ENCODE measurements at regions not wholly inside any gene's neighbourhood (a gene's known extent, or its start where the extent isn't known, plus 50 kb on each side); places are given as distances from the start of the nearest gene placed in this dataset.

DNA sequence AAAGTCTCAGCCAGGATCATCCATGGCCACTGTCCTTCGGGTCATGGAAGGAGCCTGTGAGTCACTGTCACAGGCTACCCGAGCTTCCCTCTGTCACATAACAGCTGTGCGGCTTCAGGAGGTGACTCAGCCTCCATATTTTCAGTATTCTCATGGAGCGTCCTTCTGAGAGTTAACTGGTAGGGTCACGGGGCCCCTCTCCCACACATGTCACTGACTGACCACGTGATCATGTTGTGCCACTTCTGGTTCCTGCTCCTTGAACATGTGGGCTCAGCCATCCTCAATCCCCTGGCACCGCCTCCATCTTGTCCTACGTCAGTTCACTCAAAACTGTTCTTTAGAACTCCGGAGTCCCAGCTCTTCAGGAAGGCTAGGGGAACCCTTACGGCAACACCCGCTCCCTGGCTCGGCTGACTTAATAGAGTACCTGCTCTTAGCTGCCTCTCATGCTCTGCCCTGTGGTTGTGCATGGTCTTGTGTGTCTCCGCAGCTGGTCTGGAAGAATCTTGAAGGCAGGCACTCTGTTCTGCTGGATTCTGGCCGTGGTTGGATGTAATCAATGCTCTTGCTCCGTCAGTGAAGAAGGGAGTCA, 182.8 kb downstream of the ICE1 start:
- Histone ChIP-seq H3K9me3 (ENCODE audit: insufficient read depth, low read depth, low read length) (no peaks in the 10 kb centered on the region), H3K27ac (ENCODE audit: low read depth, low read length) (no peak overlapping the region), H3K4me1 (ENCODE audit: insufficient read depth, low read length) (no peaks in the 10 kb centered on the region), H3K9ac (ENCODE audit: low read depth, low read length) (no peak overlapping the region), H3K4me3 (ENCODE audit: low read length) (no peak overlapping the region), H3K36me3 (ENCODE audit: insufficient read depth, low read length) (no peaks in the 10 kb centered on the region), H3K27me3 (ENCODE audit: insufficient read depth, low read length) (no peaks in the 10 kb centered on the region)
- WGBS, result 90% methylated on average over 15 of the region's 15 CpGs

- Histone ChIP-seq H3K27ac (ENCODE audit: low read depth, low read length) (no peak overlapping the region), H3K4me1 (ENCODE audit: insufficient read depth, low read length) (no peaks in the 10 kb centered on the region), H3K36me3 (ENCODE audit: insufficient read depth, low read length) (no peaks in the 10 kb centered on the region), H3K9ac (ENCODE audit: low read depth, low read length) (no peak overlapping the region), H3K4me3 (ENCODE audit: low read length) (no peak overlapping the region), H3K9me3 (ENCODE audit: insufficient read depth, low read depth, low read length) (no peaks in the 10 kb centered on the region), H3K27me3 (ENCODE audit: insufficient read depth, low read length) (no peaks in the 10 kb centered on the region)
- 93% methylated on average over 1 of the region's 1 CpG for WGBS
These were observed 180.1 kb downstream of the ICE1 start for GRCh38 chr5:5602554-5602953.

DNA sequence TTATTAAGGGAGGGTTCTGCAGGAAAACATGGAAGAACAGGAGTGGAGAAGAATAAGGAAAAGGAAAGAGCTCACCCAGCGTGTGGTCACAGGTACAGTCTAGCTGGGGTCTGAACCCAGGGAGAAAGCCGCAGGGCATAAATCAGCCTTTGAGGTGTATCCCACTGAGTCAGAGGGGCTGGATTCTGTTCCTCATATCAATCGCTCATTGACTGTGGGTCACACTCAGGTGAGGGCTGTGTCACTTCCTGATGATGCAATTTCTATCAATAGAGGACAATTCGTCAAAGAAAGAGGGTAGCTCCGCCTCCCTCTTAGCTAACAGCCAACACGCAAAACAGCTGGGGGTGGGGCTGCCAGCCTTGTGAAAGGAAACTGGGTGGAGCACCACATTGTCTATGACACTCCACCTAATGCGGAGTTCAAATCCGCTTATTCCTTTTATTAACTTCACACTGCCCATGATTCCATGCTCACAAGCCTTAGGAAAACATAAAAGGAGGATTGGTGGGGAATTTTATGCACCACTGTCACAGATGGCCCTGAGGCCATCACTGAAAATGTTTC, 176.2 kb downstream of the ICE1 start:
- Histone ChIP-seq H3K27ac (ENCODE audit: low read depth, low read length) (no peak overlapping the region), H3K9ac (ENCODE audit: low read depth, low read length) (no peak overlapping the region)
- 92% methylated on average over 8 of the region's 8 CpGs for WGBS

DNA sequence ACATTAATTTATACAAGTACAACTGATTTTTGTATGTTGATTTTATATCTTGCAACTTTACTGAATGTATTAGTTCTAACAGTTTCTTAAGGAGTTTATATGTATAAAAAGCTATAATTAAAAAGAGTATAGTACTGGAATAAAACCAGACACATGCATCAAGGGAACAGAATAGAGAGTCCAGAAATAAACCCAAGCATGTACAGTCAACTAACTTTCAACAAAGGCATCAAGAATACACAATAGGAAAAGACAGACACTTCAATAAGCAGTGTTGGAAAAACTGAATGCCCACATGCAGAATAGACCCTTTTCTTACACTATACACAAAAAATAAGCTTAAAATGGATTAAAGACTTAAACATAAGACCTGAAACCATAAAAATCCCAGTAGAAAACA, 170.9 kb downstream of the ICE1 start:
- Histone ChIP-seq H3K9ac (ENCODE audit: low read depth, low read length) (no peak overlapping the region), H3K4me3 (ENCODE audit: low read length) (no peak overlapping the region), H3K27me3 (ENCODE audit: insufficient read depth, low read length) (no peaks in the 10 kb centered on the region), H3K36me3 (ENCODE audit: insufficient read depth, low read length) (no peaks in the 10 kb centered on the region), H3K27ac (ENCODE audit: low read depth, low read length) (no peak overlapping the region), H3K9me3 (ENCODE audit: insufficient read depth, low read depth, low read length) (no peaks in the 10 kb centered on the region), H3K4me1 (ENCODE audit: insufficient read depth, low read length) (no peaks in the 10 kb centered on the region)

More for the DNA sequence above, 176.2 kb downstream of the ICE1 start:
- Histone ChIP-seq H3K27me3 (ENCODE audit: insufficient read depth, low read length) (no peaks in the 10 kb centered on the region), H3K4me1 (ENCODE audit: insufficient read depth, low read length) (no peaks in the 10 kb centered on the region), H3K9me3 (ENCODE audit: insufficient read depth, low read depth, low read length) (no peaks in the 10 kb centered on the region), H3K4me3 (ENCODE audit: low read length) (no peak overlapping the region), H3K36me3 (ENCODE audit: insufficient read depth, low read length) (no peaks in the 10 kb centered on the region)

DNA sequence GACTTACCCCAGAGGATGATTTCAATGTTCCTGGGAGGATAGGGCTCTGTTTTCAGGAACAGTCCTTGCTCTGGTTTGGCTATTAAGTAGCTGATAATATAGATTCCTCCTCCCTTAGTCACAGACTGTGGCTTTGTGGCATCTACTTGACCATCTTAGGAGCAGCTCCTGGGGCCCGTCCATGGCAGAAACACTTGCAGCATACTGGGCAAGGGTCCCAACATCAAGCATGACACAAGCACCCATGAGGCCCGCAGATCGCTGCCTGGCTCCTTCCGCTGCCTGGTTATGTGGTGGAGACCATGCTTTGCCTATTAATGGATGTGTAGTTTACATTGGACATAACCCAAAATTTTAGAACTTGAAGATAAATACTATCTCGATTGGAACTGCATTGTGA, 170.1 kb downstream of the ICE1 start:
- WGBS, result 94% methylated on average over 5 of the region's 5 CpGs
- no peak overlapping the region for H3K27ac ChIP-seq (ENCODE audit: low read depth, low read length)

GRCh38 chr5:5591567-5591966, 169.1 kb downstream of the ICE1 start:
- H3K9me3 ChIP-seq (ENCODE audit: insufficient read depth, low read depth, low read length), result peaks cover 1% of the 10 kb centered on the region; the same call in 1 of the 2 replicates
- no peak overlapping the region for H3K9ac ChIP-seq (ENCODE audit: low read depth, low read length)
- H3K27me3 ChIP-seq (ENCODE audit: insufficient read depth, low read length), result no peaks in the 10 kb centered on the region
- H3K36me3 ChIP-seq (ENCODE audit: insufficient read depth, low read length), result no peaks in the 10 kb centered on the region
- WGBS, result 85% methylated on average over 5 of the region's 6 CpGs
- no peaks in the 10 kb centered on the region for H3K4me1 ChIP-seq (ENCODE audit: insufficient read depth, low read length)
- no peak overlapping the region for H3K4me3 ChIP-seq (ENCODE audit: low read length)
- H3K27ac ChIP-seq (ENCODE audit: low read depth, low read length), result no peak overlapping the region

More for the DNA sequence above, 170.1 kb downstream of the ICE1 start:
- H3K27me3 ChIP-seq (ENCODE audit: insufficient read depth, low read length), result no peaks in the 10 kb centered on the region
- H3K4me3 ChIP-seq (ENCODE audit: low read length), result no peak overlapping the region
- no peak overlapping the region for H3K9ac ChIP-seq (ENCODE audit: low read depth, low read length)
- H3K4me1 ChIP-seq (ENCODE audit: insufficient read depth, low read length), result no peaks in the 10 kb centered on the region
- no peaks in the 10 kb centered on the region for H3K9me3 ChIP-seq (ENCODE audit: insufficient read depth, low read depth, low read length)
- H3K36me3 ChIP-seq (ENCODE audit: insufficient read depth, low read length), result no peaks in the 10 kb centered on the region

DNA sequence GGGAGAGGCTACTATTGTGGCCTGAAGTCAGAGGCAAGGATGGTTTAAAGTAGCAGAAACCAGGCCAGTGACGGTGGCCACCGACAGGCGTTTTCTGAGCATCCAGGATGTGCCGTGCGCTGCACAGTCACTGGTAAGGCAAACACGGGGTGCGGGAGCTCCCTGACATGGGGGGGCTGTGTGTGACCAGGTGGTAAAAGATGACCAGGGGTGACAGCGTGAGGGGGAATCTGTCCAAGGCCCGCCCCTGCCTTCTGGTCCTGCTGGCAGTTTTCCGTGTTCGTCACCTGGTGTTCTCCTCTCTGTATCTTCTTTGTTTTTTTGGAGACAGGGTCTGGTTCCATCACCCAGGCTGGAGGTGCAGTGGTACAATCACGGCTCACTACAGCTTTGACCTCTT, 167.4 kb downstream of the ICE1 start:
- no peaks in the 10 kb centered on the region for H3K27me3 ChIP-seq (ENCODE audit: insufficient read depth, low read length)
- no peak overlapping the region for H3K4me3 ChIP-seq (ENCODE audit: low read length)
- 98% methylated on average over 12 of the region's 12 CpGs for WGBS
- H3K27ac ChIP-seq (ENCODE audit: low read depth, low read length), result no peak overlapping the region
- H3K4me1 ChIP-seq (ENCODE audit: insufficient read depth, low read length), result no peaks in the 10 kb centered on the region
- H3K9me3 ChIP-seq (ENCODE audit: insufficient read depth, low read depth, low read length), result peaks cover 15% of the 10 kb centered on the region
- H3K9ac ChIP-seq (ENCODE audit: low read depth, low read length), result no peak overlapping the region
- H3K36me3 ChIP-seq (ENCODE audit: insufficient read depth, low read length), result no peaks in the 10 kb centered on the region

GRCh38 chr5:5588887-5589826, 166.7 kb downstream of the ICE1 start:
- Histone ChIP-seq H3K4me1 (ENCODE audit: insufficient read depth, low read length) (no peaks in the 10 kb centered on the region), H3K27ac (ENCODE audit: low read depth, low read length) (no peak overlapping the region), H3K9me3 (ENCODE audit: insufficient read depth, low read depth, low read length) (peaks cover 15% of the 10 kb centered on the region), H3K27me3 (ENCODE audit: insufficient read depth, low read length) (no peaks in the 10 kb centered on the region), H3K9ac (ENCODE audit: low read depth, low read length) (no peak overlapping the region), H3K4me3 (ENCODE audit: low read length) (no peak overlapping the region), H3K36me3 (ENCODE audit: insufficient read depth, low read length) (no peaks in the 10 kb centered on the region)
- whole genome bisulfite sequencing, result 97% methylated on average over 11 of the region's 12 CpGs

DNA sequence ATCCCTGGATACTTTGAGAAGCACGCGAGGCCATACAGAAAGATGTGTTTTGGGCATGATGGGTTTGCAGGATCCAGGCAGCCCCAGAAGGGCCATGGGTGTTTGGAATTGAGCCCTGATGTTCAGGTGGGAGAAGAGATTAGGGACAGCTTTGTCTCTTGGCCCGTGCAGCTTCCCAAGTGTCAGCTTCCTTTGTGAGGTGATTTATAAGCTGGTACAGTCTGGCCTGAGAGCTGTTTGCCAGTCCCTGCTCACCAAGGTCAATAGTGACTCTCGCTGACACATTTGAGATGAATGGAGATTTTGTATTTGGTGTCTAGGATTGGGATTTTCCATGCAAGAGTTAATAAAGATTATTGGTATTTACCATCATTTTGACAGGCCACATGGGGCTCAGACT, 165.9 kb downstream of the ICE1 start:
- Histone ChIP-seq H3K9ac (ENCODE audit: low read depth, low read length) (no peak overlapping the region), H3K4me3 (ENCODE audit: low read length) (no peak overlapping the region), H3K27ac (ENCODE audit: low read depth, low read length) (no peak overlapping the region), H3K27me3 (ENCODE audit: insufficient read depth, low read length) (no peaks in the 10 kb centered on the region), H3K36me3 (ENCODE audit: insufficient read depth, low read length) (no peaks in the 10 kb centered on the region), H3K4me1 (ENCODE audit: insufficient read depth, low read length) (no peaks in the 10 kb centered on the region), H3K9me3 (ENCODE audit: insufficient read depth, low read depth, low read length) (peaks cover 15% of the 10 kb centered on the region)
- WGBS, result 92% methylated on average over 4 of the region's 4 CpGs

GRCh38 chr5:5587474-5587873, 165.0 kb downstream of the ICE1 start:
- no peaks in the 10 kb centered on the region for H3K4me1 ChIP-seq (ENCODE audit: insufficient read depth, low read length)
- no peak overlapping the region for H3K9ac ChIP-seq (ENCODE audit: low read depth, low read length)
- H3K27ac ChIP-seq (ENCODE audit: low read depth, low read length), result no peak overlapping the region
- peaks cover 15% of the 10 kb centered on the region for H3K9me3 ChIP-seq (ENCODE audit: insufficient read depth, low read depth, low read length)
- no peaks in the 10 kb centered on the region for H3K36me3 ChIP-seq (ENCODE audit: insufficient read depth, low read length)
- H3K27me3 ChIP-seq (ENCODE audit: insufficient read depth, low read length), result no peaks in the 10 kb centered on the region
- 90% methylated on average over 3 of the region's 3 CpGs for WGBS
- H3K4me3 ChIP-seq (ENCODE audit: low read length), result no peak overlapping the region

GRCh38 chr5:5586721-5587120, 164.2 kb downstream of the ICE1 start:
- Histone ChIP-seq H3K36me3 (ENCODE audit: insufficient read depth, low read length) (no peaks in the 10 kb centered on the region), H3K27ac (ENCODE audit: low read depth, low read length) (no peak overlapping the region), H3K9me3 (ENCODE audit: insufficient read depth, low read depth, low read length) (peaks cover 15% of the 10 kb centered on the region), H3K4me1 (ENCODE audit: insufficient read depth, low read length) (no peaks in the 10 kb centered on the region), H3K4me3 (ENCODE audit: low read length) (no peak overlapping the region), H3K27me3 (ENCODE audit: insufficient read depth, low read length) (no peaks in the 10 kb centered on the region), H3K9ac (ENCODE audit: low read depth, low read length) (no peak overlapping the region)
- 100% methylated on average over 1 of the region's 2 CpGs for WGBS

Data from HUES64 (cell line).